Astrocyte of the cerebellum (primary cell): ENCODE measurements at regions not wholly inside any gene's neighbourhood (a gene's known extent, or its start where the extent isn't known, plus 50 kb on each side); places are given as distances from the start of the nearest gene placed in this dataset.
A peak's percentile ranks its signal among the peaks of the same experiment; 100 is the strongest.

ENCODE experiments used
- DNase-seq: peaks from one replicate; pipeline ENCODE4 v3.0.0-alpha.2; 2011; ENCODE audit warnings: low read depth
- H3K4me3 ChIP-seq: 2 replicates; pipeline ENCODE4 v1.5.1; 2011; ENCODE audit warnings: mild to moderate bottlenecking, low read depth, low read length, moderate library complexity
- CTCF ChIP-seq: IDR thresholded peaks from 2 replicates; pipeline ENCODE4 v1.5.1; 2012; ENCODE audit warnings: low read length, low read depth, moderate library complexity, mild to moderate bottlenecking; ENCODE audit errors: missing control alignments
- in situ Hi-C: cut with HindIII; loops from 2 replicates; pipeline ENCODE4 v1.10.0; 2017; ENCODE audit warnings: low sequenced_read_pairs

- no peak overlapping the region for H3K4me3 ChIP-seq
- no peak for DNase-seq
- in situ Hi-C loops: no loop called here
- TF ChIP-seq CTCF: no peak
These were observed 419.4 kb downstream of the PMP22 start for GRCh38 chr17:14845591-14846281.

- no peak overlapping the region for H3K4me3 ChIP-seq
- DNase-seq: no peak
- no peak for TF ChIP-seq CTCF
- in situ Hi-C loops: no loop called here
These were observed 421.9 kb downstream of the PMP22 start for GRCh38 chr17:14843086-14843795.

- in situ Hi-C loops: no loop called here
- DNase-seq: peak; percentile 22
- no peak for TF ChIP-seq CTCF
- no peak overlapping the region for H3K4me3 ChIP-seq
These were observed 424.4 kb downstream of the PMP22 start for GRCh38 chr17:14840616-14841231.

GRCh38 chr17:14838567-14838966 is 426.6 kb downstream of the PMP22 start:
- TF ChIP-seq CTCF: no peak
- in situ Hi-C loops: loop anchor here (5.0 kb wide), 1 partner anchor 101 kb away; no protein-coding TSS in a partner anchor
- DNase-seq: no peak

GRCh38 chr17:14833201-14833785 is 431.8 kb downstream of the PMP22 start:
- no peak for TF ChIP-seq CTCF
- in situ Hi-C loops: no loop called here
- no peak overlapping the region for H3K4me3 ChIP-seq
- peak; percentile 11 for DNase-seq

More at GRCh38 chr17:14838567-14838966, 426.6 kb downstream of the PMP22 start:
- no peak overlapping the region for H3K4me3 ChIP-seq

GRCh38 chr17:14831491-14831890 is 433.6 kb downstream of the PMP22 start:
- H3K4me3 ChIP-seq: no peak overlapping the region
- no peak for TF ChIP-seq CTCF
- DNase-seq: no peak
- in situ Hi-C loops: no loop called here
